ENCODE measurements at regions not wholly inside any gene's neighbourhood (a gene's known extent, or its start where the extent isn't known, plus 50 kb on each side); places are given as distances from the start of the nearest gene placed in this dataset.
"Not testable (repeated sequence)": the region's sequence is repeated elsewhere in the genome, so short reads cannot be mapped to it uniquely, and the experiment has no call there.

DNA sequence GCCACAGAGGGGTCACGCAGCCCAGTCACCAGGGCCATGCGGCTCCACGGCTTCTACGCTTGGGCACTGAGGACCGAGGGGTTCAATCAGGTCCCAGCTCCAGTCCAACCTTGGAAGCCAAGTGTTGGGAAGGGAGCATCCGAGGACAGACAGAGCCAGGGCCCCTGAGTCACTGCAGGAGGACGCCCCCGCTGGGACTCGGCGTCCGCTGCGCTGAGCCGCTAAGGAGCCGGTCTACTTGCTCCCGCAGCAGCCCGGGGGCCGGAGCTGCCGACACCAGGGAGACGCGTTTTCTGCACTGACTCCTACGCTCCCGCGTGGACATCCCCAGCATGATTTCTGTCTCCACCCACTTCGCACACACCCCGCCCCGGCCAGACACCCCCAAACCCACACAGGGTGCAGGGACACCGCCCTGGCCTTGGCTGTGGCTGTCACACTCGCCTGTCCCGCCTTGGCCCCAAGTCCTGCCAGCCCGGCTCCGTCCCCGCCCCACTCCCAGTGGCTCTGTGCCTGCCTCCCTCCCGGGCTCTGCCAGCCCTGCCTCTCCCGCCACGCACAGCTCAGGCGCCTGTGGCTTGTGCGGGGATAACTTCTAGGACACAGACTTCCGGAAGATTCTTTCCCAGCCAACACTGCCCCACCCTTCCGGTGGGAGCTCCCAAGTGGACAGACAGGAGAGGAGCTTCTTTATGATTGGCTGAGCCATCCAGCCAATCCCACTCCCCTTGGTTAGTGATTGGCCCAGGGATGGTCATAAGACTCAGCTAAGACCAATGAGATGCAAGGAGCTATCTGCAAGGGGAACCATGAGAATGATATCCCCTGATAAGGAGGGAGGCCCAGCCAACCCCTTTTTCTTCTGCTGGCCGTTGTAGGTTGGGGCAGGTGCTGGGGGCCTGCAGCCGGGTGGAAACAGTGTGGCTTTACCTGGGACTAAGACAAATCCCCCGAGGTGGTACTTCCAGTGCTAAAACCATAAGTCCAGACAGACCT lies 118.9 kb upstream of the SFSWAP start:
- DNase-seq, result no peak

DNA sequence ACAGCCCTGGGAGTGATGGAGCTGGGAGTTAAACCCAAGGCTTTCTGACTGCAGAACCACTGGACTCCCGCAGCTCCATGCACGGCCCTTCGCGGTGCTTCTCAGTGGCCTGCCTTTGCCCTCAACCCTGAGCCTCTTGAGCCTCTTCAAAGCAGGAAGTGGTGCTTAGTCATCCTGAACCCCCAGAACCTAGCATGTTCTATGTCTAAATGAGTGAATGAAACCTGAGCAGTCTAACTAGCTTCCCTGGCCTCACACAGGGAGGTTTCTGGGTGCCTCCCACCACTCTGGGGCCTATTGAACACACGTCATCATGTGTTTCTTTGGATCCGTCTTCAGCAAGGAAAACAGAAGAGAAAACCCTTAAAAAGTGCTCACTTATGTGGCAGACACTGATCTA lies 117.9 kb upstream of the SFSWAP start:
- DNase-seq, result no peak

DNA sequence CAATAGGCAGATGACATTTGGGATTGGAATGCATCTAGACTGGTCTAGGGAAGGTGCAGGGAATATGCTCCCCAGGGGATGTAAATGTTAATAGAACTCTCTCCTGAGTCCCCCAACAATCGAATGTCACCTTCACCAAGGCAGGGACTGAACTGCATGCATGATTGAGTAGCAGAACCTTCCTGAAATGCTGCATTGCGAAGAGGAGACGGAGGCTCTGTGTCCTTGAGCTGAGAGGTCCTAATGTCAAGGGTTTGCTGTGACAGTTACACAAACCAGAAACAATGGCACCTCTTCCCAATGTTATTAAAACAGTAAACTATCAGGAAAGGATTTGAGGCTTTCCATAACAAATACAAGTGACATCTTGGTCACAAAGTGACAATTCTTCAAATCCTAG lies 117.5 kb upstream of the SFSWAP start:
- no peak for DNase-seq

DNA sequence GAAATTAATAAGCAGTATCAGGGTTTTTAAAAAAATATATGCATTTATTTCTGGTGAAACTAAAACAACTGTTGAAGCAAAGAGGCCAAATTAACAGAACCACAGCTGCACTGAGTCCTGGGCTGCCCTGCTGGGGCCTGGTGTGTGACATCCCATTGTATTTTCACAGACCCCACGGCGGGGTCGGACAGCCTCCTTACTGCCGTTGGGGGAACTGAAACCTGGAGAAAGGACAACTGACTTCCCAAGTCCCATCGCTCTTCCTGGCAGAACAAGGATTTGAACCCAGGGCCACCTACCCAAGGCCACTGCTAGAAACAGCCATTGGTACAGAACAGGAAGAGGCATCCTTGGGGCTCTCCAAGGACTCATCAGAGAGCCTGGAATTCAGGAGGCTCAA lies 114.8 kb upstream of the SFSWAP start:
- DNase-seq, result no peak

DNA sequence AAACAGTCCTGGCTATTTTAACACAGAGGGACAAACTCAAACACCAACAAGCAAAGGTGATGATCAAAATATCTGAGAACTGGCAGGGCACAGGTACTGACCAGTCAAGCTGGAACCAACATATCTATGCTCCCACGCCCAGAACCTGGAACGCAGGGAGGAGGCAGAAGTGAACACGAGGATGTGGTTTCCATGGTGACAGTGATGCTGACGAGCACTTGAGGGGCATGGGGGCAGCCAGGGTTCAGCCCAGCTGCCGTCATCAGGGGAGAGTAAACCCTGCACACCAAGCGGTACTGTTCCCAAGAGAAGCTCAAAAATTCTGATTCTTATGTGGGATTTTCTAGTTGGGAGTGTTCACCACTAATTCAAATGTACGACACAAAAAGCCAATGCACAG lies 113.6 kb upstream of the SFSWAP start:
- DNase-seq, result no peak

- no peak for DNase-seq
These were observed 112.2 kb upstream of the SFSWAP start for GRCh38 chr12:131598717-131599116.

DNA sequence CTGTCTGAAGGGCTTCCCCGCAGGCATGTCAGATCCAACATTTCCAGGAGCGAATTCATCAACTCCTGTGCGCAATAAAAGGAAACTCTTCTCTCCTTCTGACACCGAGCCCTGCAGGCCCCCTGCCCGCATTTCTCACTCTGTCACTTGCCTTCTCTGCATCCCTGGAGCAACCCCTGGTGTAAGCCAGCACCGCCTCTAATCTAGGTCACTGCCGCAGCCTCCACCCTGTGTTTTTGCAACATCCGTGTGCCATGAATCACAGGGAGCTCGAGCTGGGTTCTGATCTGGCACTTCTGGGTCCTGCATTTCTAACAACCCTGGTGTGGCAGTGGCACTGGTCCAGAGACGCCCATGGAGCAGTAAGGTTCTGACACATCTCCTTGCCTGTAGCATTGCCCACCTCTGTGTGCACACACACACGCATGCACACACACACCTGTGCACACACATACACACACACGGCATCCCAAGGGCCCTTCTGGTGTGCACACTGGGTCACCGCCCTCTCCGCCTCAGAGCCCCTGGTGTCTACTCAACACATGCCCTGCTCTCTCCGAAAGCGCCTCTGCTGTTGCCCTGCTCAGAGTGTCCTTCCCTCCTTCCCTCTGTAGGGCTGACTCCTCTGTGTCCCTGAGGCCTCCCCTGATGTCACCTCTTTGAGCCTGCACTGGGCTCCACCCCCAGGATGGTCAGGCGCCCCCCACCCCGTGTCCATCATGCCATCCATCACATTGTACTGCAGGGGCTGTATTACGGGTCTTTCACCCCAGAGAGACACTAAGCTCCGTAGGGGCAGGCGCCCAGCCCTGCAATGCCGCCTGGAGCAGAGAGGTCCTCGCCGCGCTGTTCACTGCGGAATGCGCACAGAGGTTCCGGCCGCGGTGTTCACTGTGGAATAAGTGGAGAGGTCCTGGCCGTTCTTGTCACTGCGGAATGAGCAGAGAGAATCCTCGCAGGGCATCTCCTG lies 111.4 kb upstream of the SFSWAP start:
- no peak for DNase-seq

- DNase-seq, result no peak
These were observed 110.7 kb upstream of the SFSWAP start for GRCh38 chr12:131600160-131600532.

DNA sequence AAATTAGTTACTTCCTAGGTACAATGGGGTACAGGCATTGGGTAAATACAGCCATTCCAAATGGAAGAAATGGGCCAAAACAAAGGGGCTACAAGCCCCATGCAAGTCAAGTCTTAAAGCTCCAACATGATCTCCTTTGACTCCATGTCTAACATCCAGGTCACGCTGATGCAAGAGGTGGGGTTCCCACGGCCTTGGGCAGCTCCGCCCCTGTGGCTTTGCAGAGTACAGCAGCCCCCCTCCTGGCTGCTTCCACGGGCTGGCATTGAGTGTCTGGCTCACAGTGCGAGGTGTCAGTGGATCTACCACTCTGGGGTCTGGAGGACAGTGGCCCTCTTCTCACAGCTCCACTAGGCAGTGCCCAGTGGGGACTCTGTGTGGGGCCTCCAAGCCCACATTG lies 109.4 kb upstream of the SFSWAP start:
- not testable (repeated sequence) for DNase-seq

DNA sequence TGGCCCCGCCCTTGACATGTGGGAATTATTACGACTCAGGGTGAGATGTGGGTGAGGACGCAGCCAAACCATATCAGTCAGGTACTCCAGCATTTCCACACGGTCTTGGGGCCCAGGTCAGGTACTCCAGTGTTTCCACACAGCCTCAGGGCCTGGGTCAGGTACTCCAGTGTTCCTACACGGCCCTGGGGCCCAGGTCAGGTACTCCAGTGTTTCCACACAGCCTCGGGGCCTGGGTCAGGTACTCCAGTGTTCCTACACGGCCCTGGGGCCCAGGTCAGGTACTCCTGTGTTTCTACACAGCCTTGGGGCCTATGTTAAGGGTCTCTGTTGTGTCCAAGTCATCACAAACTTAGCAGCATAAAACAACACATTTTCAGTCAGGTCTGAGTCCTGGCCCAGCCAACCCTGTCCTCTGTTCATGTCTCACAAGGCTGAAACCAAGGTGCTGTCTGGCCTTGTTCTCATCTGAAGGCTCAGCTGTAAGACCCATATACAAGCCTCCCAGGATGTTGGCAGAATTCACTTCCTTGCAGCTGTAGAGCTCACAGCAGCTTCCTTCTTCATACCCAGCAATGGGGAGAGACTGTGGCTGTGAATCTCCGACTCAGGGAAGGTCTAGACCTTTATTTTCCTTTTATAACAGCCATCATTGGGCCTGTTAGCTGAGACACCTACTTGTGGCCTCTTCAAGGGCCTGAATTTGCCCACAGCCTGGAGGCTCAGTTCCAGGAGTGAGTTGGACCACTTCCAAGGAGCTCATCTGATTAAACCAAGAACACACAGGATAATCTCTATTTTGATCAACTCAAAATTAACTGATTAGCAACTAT lies 107.6 kb upstream of the SFSWAP start:
- no peak for DNase-seq

GRCh38 chr12:131603939-131604795 lies 106.7 kb upstream of the SFSWAP start:
- no peak for DNase-seq

DNA sequence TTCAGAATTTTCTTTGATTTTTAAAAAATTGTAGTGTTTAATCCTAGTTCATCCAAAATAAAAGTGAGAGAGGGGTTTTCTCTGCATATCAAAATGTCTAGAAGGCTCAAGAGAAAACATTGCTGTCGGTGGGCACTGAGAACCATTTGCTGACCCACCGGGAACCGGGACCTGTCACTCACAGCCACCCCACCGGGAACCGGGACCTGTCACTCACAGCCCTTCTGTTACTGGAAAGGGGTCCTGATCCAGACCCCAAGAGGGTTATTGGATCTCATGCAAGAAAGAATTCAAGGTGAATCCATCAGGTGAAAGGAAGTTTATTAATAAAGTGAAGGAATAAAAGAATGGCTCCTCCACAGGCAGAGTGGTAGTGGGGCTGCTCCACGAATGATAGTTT lies 106.0 kb upstream of the SFSWAP start:
- DNase-seq, result no peak

DNA sequence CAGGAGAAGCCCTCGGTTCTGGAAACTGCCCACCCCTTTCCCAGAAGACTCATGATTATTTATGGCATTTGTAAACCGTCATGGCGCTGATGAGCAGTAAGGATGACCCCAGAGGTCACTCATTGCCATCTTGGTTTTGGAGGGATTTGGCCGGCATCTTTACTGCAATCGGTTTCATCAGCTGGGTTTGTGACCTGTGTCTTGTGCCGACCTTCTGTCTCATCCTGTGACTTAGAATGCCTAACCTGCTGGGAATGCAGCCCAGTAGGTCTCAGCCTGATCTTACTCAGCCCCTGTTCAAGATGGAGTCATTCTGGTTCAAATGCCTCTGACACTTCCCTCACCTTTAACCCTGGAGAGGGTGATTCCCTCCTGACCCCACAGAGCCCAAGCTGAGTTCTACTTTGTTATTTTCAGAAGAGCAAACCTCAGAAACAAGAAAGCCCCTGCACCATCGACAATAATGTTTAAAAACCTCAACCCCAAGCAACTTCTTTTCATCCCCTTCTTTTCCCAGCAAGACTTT lies 105.5 kb upstream of the SFSWAP start:
- no peak for DNase-seq

GRCh38 chr12:131606218-131606901 lies 104.5 kb upstream of the SFSWAP start:
- DNase-seq, result no peak

DNA sequence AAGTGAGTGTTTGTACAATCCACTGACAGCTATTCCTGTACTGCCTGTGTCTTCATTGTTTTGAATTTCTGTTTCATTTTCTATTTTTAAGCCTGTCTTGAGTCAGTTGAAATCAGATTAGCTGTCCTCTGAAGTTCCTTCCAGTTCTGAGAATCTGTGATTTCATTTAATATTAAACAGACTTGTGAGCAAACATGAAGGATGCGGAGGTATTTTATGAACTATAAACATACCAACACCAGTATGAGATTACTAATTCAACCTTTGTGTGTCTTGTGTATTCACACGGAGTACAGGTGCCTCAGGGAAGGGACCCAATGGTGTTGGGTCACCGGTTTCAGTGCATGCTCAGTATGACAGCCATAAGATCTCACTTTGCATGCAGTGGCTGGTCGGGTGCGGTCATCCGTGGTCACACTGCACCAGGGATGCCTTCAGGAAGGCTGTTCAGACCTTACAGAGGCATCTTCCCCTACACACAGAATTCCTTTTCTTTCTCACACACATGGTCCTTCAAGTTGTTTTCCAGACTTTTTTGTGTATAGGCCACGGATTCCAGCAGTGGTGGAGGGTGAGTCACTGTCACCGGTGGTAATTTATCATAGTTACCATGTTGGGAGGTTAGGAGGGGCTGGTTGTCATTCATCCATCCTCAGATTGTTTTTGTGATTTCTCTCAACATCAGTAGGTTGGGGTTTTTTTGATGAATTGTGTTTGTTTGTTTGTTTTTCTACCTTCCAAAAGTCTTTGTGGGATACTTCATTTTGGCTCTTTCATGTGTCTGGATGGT lies 103.0 kb upstream of the SFSWAP start:
- no peak for DNase-seq

- peak; percentile 61 for DNase-seq
These were observed 101.9 kb upstream of the SFSWAP start for GRCh38 chr12:131608740-131609690.

GRCh38 chr12:131609762-131610161 lies 101.1 kb upstream of the SFSWAP start:
- no peak for DNase-seq

DNA sequence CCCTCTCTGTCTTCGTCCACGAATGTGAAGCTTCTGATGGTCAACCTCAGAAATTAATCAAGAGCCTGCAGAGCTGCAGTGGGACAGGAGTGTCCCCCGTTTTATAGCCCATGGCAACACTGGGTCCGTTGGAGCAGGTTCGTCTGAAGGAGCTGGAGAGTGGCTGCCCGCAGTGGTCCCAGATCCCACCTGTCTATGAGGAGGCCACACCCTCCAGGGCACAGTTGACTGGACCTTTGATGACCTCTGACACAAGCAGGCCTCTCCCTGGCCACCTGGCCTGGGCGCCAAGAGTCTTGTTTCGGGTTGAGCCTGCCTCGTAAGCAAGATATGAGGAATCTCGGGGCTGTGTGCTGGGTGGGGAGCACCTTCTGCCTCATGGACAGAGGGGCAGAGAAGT lies 100.7 kb upstream of the SFSWAP start:
- DNase-seq, result no peak

- no peak for DNase-seq
These were observed 100.0 kb upstream of the SFSWAP start for GRCh38 chr12:131610891-131611290.
